ENCODE measurements at regions not wholly inside any gene's neighbourhood (a gene's known extent, or its start where the extent isn't known, plus 50 kb on each side); places are given as distances from the start of the nearest gene placed in this dataset.
"Not testable (repeated sequence)": the region's sequence is repeated elsewhere in the genome, so short reads cannot be mapped to it uniquely, and the experiment has no call there.

GRCh38 chr7:106583100-106583499 is 77.9 kb downstream of the CCDC71L start:
- DNase-seq (ENCODE audit: low spot score) = no peak
- TF ChIP-seq, protein P1, sequence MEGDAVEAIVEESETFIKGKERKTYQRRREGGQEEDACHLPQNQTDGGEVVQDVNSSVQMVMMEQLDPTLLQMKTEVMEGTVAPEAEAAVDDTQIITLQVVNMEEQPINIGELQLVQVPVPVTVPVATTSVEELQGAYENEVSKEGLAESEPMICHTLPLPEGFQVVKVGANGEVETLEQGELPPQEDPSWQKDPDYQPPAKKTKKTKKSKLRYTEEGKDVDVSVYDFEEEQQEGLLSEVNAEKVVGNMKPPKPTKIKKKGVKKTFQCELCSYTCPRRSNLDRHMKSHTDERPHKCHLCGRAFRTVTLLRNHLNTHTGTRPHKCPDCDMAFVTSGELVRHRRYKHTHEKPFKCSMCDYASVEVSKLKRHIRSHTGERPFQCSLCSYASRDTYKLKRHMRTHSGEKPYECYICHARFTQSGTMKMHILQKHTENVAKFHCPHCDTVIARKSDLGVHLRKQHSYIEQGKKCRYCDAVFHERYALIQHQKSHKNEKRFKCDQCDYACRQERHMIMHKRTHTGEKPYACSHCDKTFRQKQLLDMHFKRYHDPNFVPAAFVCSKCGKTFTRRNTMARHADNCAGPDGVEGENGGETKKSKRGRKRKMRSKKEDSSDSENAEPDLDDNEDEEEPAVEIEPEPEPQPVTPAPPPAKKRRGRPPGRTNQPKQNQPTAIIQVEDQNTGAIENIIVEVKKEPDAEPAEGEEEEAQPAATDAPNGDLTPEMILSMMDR (IDR thresholded peaks at IDR 0.05) = no peak
- H3K9me3 Mint-ChIP-seq (ENCODE audit: low read depth) = peaks cover 2% of the 10 kb centered on the region
- no peaks in the 10 kb centered on the region for H3K4me1 Mint-ChIP-seq (ENCODE audit: low read depth)
- H3K27me3 Mint-ChIP-seq (ENCODE audit: low read depth) = no peaks in the 10 kb centered on the region
- no peak overlapping the region for H3K27ac Mint-ChIP-seq (ENCODE audit: unreplicated experiment)
- no peaks in the 10 kb centered on the region for H3K36me3 Mint-ChIP-seq (ENCODE audit: low read depth)
- H3K4me3 Mint-ChIP-seq (ENCODE audit: unreplicated experiment) = no peak overlapping the region

DNA sequence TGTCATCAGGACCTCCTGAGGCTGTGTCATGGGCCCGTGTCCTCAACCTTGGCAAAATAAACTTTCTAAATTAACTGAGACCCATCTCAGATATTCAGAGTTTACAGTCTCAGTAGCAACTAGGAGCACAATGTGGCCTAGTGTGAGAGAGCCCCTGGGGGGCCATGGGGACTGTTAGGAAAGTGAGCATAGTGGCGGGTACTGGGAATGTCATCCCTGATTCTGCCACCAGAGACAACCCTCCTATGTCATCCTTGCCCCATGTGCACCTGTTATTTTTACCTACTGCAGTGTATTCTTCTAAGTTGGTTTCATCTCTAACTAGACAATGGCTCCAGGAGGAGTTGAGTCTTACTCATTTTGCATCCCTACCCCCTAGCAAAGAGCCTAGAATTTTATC is 78.6 kb downstream of the CCDC71L start:
- Mint-ChIP-seq H3K36me3 (ENCODE audit: low read depth) (no peaks in the 10 kb centered on the region), H3K27me3 (ENCODE audit: low read depth) (no peaks in the 10 kb centered on the region), H3K27ac (ENCODE audit: unreplicated experiment) (no peak overlapping the region), H3K4me1 (ENCODE audit: low read depth) (no peaks in the 10 kb centered on the region), H3K9me3 (ENCODE audit: low read depth) (peaks cover 2% of the 10 kb centered on the region), H3K4me3 (ENCODE audit: unreplicated experiment) (no peak overlapping the region)
- DNase-seq (ENCODE audit: low spot score) = no peak
- TF ChIP-seq, protein P1 (IDR thresholded peaks at IDR 0.05) = no peak

DNA sequence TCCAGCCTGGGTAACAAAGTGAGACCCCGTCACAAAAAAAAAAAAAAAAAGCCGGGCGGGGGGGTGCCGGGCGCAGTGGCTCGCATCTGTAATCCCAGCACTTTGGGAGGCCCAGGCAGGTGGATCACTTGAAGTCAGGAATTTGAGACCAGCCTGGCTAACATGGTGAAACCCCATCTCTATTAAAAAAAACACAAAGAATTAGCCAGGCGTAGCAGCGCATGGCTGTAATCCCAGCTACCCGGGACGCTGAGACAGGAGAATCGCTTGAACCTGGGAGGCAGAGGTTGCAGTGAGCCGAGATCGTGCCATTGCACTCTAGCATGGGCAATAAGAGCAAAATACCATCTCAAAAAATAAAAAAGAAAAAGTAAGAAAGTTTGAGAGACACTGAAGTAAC is 81.9 kb downstream of the CCDC71L start:
- not testable (repeated sequence) for H3K4me3 Mint-ChIP-seq (ENCODE audit: unreplicated experiment); H3K9me3 Mint-ChIP-seq (ENCODE audit: low read depth); H3K27me3 Mint-ChIP-seq (ENCODE audit: low read depth); H3K36me3 Mint-ChIP-seq (ENCODE audit: low read depth); H3K4me1 Mint-ChIP-seq (ENCODE audit: low read depth); H3K27ac Mint-ChIP-seq (ENCODE audit: unreplicated experiment); DNase-seq (ENCODE audit: low spot score)

DNA sequence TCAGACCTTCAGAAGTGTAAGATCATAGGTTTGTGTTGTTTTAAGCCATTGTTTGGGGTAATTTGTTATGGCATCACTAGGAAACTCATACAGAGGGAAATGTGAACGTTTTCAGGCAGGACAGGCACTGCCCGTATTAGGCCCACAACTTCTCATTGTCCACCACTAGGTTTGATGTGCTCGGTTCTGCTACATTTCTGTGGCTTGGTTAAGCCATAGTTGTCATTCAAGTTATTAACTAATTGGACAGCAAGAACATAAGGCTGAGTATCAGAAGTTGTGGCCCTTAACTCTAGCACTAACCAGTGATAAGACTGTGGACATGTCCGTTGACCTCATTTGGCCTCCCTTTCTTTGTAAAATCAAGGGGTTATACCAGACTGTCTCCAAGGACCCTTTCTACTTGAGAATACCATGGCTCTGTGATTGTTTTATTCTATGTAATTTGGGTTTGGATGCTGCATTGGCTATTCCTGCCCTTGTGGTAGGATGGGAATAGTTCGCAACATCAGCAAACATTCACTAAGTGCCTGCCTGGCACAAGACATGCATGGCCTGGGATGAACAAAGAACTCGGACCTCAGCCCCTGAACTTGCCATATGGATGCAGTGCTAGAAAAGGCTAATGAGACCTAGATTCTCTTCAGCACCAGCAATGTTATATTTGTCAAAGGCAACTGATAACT is 85.7 kb downstream of the CCDC71L start:
- Mint-ChIP-seq H3K4me1 (ENCODE audit: low read depth) (peaks cover 3% of the 10 kb centered on the region), H3K4me3 (ENCODE audit: unreplicated experiment) (no peak overlapping the region)

DNA sequence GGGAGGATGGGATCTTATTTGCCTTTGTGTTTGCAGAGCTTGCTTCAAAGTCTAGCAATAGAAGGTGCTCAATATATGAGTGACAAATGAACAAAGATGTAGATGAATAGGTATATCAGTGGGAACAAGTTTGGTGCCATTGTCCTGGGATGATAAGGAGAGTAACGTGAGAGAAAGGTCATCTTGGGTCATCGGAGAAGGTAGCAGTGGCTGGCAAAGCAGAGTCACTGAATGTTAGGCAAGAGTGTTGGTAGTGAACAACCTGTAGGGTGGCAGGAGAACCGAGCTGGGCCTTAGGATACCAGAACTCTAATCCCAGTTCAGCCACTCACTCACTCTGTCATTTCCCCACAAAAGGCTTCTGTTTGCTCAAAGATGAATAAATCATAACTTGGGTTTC is 87.2 kb downstream of the CCDC71L start:
- no peak for DNase-seq (ENCODE audit: low spot score)
- Mint-ChIP-seq H3K27me3 (ENCODE audit: low read depth) (no peaks in the 10 kb centered on the region), H3K36me3 (ENCODE audit: low read depth) (peaks cover 3% of the 10 kb centered on the region), H3K27ac (ENCODE audit: unreplicated experiment) (no peak overlapping the region), H3K4me3 (ENCODE audit: unreplicated experiment) (no peak overlapping the region), H3K4me1 (ENCODE audit: low read depth) (peaks cover 12% of the 10 kb centered on the region), H3K9me3 (ENCODE audit: low read depth) (peaks cover 4% of the 10 kb centered on the region)
- TF ChIP-seq, protein P1 (IDR thresholded peaks at IDR 0.05) = no peak

More for the DNA sequence above, 85.7 kb downstream of the CCDC71L start:
- H3K27me3 Mint-ChIP-seq (ENCODE audit: low read depth) = no peaks in the 10 kb centered on the region
- no peaks in the 10 kb centered on the region for H3K36me3 Mint-ChIP-seq (ENCODE audit: low read depth)
- H3K27ac Mint-ChIP-seq (ENCODE audit: unreplicated experiment) = no peak overlapping the region
- DNase-seq (ENCODE audit: low spot score) = no peak
- TF ChIP-seq, protein P1 (IDR thresholded peaks at IDR 0.05) = no peak
- no peaks in the 10 kb centered on the region for H3K9me3 Mint-ChIP-seq (ENCODE audit: low read depth)

- peaks cover 4% of the 10 kb centered on the region for H3K9me3 Mint-ChIP-seq (ENCODE audit: low read depth)
- TF ChIP-seq, protein P1 (IDR thresholded peaks at IDR 0.05) = no peak
- no peak for DNase-seq (ENCODE audit: low spot score)
- no peak overlapping the region for H3K4me3 Mint-ChIP-seq (ENCODE audit: unreplicated experiment)
- no peak overlapping the region for H3K27ac Mint-ChIP-seq (ENCODE audit: unreplicated experiment)
- peaks cover 3% of the 10 kb centered on the region for H3K36me3 Mint-ChIP-seq (ENCODE audit: low read depth)
- peaks cover 17% of the 10 kb centered on the region for H3K4me1 Mint-ChIP-seq (ENCODE audit: low read depth)
- no peaks in the 10 kb centered on the region for H3K27me3 Mint-ChIP-seq (ENCODE audit: low read depth)
Observed at GRCh38 chr7:106573125-106573663, 87.8 kb downstream of the CCDC71L start.
